ENCODE measurements at regions not wholly inside any gene's neighbourhood (a gene's known extent, or its start where the extent isn't known, plus 50 kb on each side); places are given as distances from the start of the nearest gene placed in this dataset.

DNA sequence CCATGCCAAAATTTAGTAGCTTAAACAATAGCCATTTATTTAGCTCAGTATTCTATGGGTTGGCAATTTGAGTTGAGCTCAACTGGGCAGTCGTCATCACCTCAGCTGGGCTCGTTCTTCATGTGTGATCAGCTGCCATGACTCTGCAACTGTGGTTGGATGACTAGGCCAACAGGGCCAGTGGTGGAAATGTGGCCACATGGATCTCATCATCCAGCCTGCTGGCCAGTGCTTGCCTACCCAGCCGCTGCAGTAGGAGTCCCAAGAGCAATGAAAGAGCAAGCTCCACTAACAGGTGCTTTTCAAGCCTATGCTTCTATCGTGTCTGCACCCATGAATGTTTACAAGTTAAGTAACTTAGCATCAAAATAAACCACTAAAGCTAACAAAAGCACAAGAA is 158.0 kb downstream of the ATPSCKMT start:
- DNase-seq (ENCODE audit: low read depth) = no peak
- no peak for TF ChIP-seq POLR2A (IDR thresholded peaks at IDR 0.05; ENCODE audit: extremely low read depth, insufficient read length)
- no peak for TF ChIP-seq MAX (IDR thresholded peaks at IDR 0.05; ENCODE audit: low read depth, low read length)
- TF ChIP-seq MYC (IDR thresholded peaks at IDR 0.05; ENCODE audit: low read depth, low read length) = no peak
- no peak for TF ChIP-seq CTCF (IDR thresholded peaks at IDR 0.05; ENCODE audit: low read depth, low read length)
- H3K4me3 ChIP-seq (ENCODE audit: low read depth, low read length) = no peak overlapping the region

GRCh38 chr5:10090074-10090473 is 159.6 kb downstream of the ATPSCKMT start:
- TF ChIP-seq CTCF (IDR thresholded peaks at IDR 0.05; ENCODE audit: low read depth, low read length) (no peak), MAX (IDR thresholded peaks at IDR 0.05; ENCODE audit: low read depth, low read length) (no peak), POLR2A (IDR thresholded peaks at IDR 0.05; ENCODE audit: extremely low read depth, insufficient read length) (no peak), MYC (IDR thresholded peaks at IDR 0.05; ENCODE audit: low read depth, low read length) (no peak)
- no peak overlapping the region for H3K4me3 ChIP-seq (ENCODE audit: low read depth, low read length)
- DNase-seq (ENCODE audit: low read depth) = no peak

DNA sequence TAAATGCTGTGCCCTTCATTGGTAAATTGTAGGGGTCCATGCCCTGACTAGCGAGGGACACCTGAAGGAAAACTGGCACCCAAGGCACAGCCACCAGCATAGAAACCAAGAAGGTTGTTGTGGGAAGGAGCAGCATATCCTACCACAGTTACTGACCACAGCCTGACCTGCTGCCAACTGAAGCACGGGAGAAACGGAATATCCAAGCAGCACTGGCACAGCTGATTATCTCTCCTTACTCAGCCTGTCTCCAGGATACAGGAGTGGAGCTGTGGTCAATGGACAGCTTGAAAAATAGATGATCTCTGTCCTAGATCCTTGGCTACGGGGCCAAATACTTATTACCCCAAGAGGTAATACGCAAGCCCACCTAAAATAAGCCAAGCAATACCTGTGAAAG is 164.5 kb downstream of the ATPSCKMT start:
- no peak overlapping the region for H3K4me3 ChIP-seq (ENCODE audit: low read depth, low read length)
- TF ChIP-seq MYC (IDR thresholded peaks at IDR 0.05; ENCODE audit: low read depth, low read length) = no peak
- TF ChIP-seq POLR2A (IDR thresholded peaks at IDR 0.05; ENCODE audit: extremely low read depth, insufficient read length) = no peak
- TF ChIP-seq CTCF (IDR thresholded peaks at IDR 0.05; ENCODE audit: low read depth, low read length) = no peak
- TF ChIP-seq MAX (IDR thresholded peaks at IDR 0.05; ENCODE audit: low read depth, low read length) = no peak
- no peak for DNase-seq (ENCODE audit: low read depth)

DNA sequence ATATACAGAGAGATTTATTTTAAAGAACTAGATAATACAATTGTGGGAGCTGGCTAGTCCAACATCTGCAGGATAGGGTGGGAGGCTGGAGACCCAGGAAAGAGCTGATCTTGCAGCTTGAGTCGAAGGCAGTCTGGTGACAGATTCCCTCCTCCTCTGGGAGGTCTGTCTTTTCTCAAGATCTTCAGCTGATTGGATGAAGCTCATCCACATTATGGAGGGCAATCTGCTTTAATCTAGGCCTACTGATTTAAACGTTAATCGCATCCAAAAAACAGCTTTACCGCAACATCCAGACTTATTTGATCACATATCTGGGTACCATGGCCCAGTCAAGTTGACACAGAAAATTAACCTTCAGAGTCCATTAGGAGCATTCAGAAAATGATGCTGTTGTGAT is 168.1 kb downstream of the ATPSCKMT start:
- TF ChIP-seq CTCF (IDR thresholded peaks at IDR 0.05; ENCODE audit: low read depth, low read length) (no peak), MYC (IDR thresholded peaks at IDR 0.05; ENCODE audit: low read depth, low read length) (no peak), POLR2A (IDR thresholded peaks at IDR 0.05; ENCODE audit: extremely low read depth, insufficient read length) (no peak), MAX (IDR thresholded peaks at IDR 0.05; ENCODE audit: low read depth, low read length) (no peak)
- DNase-seq (ENCODE audit: low read depth) = no peak
- no peak overlapping the region for H3K4me3 ChIP-seq (ENCODE audit: low read depth, low read length)

- H3K4me3 ChIP-seq (ENCODE audit: low read depth, low read length) = no peak overlapping the region
- DNase-seq (ENCODE audit: low read depth) = no peak
- no peak for TF ChIP-seq MYC (IDR thresholded peaks at IDR 0.05; ENCODE audit: low read depth, low read length)
- no peak for TF ChIP-seq CTCF (IDR thresholded peaks at IDR 0.05; ENCODE audit: low read depth, low read length)
- TF ChIP-seq MAX (IDR thresholded peaks at IDR 0.05; ENCODE audit: low read depth, low read length) = no peak
- no peak for TF ChIP-seq POLR2A (IDR thresholded peaks at IDR 0.05; ENCODE audit: extremely low read depth, insufficient read length)
These were observed 171.7 kb downstream of the ATPSCKMT start for GRCh38 chr5:10077791-10078545.

Data from NB4 (cell line).